ENCODE measurements at regions not wholly inside any gene's neighbourhood (a gene's known extent, or its start where the extent isn't known, plus 50 kb on each side); places are given as distances from the start of the nearest gene placed in this dataset.

DNA sequence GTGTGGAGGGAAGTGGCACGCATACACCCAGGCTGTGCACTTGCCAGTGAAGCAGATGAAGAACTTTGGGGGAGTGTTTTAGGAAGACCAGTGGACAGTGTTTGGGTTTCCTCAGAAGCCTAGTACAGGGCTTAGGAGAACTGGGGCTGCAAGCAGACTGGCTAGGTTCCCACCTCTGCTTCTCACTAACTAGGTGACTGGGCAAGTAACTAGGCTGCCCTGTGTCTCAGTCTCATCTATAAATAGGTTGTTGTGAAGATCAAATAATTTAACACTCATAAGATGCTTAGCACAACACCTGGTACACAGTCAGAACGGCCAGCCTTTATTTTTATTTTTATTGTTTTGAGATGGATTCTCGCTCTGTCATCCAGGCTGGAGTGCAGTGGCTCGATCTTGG lies 312.1 kb downstream of the CDH26 start:
- TF ChIP-seq, protein P1, sequence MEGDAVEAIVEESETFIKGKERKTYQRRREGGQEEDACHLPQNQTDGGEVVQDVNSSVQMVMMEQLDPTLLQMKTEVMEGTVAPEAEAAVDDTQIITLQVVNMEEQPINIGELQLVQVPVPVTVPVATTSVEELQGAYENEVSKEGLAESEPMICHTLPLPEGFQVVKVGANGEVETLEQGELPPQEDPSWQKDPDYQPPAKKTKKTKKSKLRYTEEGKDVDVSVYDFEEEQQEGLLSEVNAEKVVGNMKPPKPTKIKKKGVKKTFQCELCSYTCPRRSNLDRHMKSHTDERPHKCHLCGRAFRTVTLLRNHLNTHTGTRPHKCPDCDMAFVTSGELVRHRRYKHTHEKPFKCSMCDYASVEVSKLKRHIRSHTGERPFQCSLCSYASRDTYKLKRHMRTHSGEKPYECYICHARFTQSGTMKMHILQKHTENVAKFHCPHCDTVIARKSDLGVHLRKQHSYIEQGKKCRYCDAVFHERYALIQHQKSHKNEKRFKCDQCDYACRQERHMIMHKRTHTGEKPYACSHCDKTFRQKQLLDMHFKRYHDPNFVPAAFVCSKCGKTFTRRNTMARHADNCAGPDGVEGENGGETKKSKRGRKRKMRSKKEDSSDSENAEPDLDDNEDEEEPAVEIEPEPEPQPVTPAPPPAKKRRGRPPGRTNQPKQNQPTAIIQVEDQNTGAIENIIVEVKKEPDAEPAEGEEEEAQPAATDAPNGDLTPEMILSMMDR (IDR thresholded peaks at IDR 0.05; ENCODE audit: low read length): no peak
- TF ChIP-seq EZH2phosphoT487 (IDR thresholded peaks at IDR 0.05; ENCODE audit: low read length): no peak
